ENCODE measurements at regions not wholly inside any gene's neighbourhood (a gene's known extent, or its start where the extent isn't known, plus 50 kb on each side); places are given as distances from the start of the nearest gene placed in this dataset.
"Not testable (repeated sequence)": the region's sequence is repeated elsewhere in the genome, so short reads cannot be mapped to it uniquely, and the experiment has no call there.

DNA sequence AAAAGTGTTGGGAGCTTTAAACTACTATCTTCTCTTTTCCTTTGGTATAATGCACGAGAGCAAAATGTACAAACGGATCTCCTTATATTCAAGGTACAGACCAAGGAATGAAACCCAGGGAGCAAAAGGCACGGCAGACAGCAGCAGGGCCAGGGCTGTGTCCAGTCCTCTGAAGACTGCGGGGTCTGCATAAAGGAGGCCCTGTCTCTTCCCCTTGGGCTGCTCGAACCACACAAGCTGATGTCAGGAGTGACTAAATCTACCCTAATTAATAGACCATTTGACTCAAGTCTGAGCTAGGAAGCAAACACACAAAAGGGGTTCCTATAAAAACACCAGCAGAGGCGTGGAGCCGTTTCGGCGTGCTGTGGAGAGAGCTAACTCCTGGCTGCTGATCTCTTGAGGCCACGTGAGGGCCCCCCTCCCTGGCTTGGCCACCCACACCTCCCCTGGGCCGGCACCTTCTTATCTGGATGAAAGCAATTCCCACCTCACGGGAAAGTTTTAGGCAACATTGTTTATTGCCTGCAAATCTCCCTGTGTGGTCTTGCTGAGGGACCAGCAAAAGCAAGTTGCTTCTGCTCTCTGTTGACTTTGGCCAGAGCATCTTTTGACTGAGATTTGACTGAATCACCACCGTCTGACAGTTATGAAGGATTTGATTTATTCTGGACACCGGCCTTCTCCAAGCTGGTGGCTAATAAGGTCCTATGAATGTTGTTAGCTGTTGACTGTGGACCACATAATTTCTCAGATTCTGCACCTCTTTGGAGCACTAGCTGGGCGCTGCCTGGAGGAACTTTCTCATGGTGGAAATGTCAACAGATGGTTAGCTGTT lies 183.5 kb downstream of the LMLN start:
- TF ChIP-seq, protein P1, sequence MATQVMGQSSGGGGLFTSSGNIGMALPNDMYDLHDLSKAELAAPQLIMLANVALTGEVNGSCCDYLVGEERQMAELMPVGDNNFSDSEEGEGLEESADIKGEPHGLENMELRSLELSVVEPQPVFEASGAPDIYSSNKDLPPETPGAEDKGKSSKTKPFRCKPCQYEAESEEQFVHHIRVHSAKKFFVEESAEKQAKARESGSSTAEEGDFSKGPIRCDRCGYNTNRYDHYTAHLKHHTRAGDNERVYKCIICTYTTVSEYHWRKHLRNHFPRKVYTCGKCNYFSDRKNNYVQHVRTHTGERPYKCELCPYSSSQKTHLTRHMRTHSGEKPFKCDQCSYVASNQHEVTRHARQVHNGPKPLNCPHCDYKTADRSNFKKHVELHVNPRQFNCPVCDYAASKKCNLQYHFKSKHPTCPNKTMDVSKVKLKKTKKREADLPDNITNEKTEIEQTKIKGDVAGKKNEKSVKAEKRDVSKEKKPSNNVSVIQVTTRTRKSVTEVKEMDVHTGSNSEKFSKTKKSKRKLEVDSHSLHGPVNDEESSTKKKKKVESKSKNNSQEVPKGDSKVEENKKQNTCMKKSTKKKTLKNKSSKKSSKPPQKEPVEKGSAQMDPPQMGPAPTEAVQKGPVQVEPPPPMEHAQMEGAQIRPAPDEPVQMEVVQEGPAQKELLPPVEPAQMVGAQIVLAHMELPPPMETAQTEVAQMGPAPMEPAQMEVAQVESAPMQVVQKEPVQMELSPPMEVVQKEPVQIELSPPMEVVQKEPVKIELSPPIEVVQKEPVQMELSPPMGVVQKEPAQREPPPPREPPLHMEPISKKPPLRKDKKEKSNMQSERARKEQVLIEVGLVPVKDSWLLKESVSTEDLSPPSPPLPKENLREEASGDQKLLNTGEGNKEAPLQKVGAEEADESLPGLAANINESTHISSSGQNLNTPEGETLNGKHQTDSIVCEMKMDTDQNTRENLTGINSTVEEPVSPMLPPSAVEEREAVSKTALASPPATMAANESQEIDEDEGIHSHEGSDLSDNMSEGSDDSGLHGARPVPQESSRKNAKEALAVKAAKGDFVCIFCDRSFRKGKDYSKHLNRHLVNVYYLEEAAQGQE (IDR thresholded peaks at IDR 0.05; ENCODE audit: unreplicated experiment): not testable (repeated sequence)
- not testable (repeated sequence) for TF ChIP-seq CTCF (conservative IDR thresholded peaks at IDR 0.05; ENCODE audit: low read depth in 2 of 2); CREB1 (CRISPR knock-in tag; IDR thresholded peaks at IDR 0.05; ENCODE audit: low read depth); EZH2 (IDR thresholded peaks at IDR 0.05; ENCODE audit: low read depth, unreplicated experiment); POLR2AphosphoS5 (IDR thresholded peaks at IDR 0.05; ENCODE audit: low read depth); NANOG (IDR thresholded peaks at IDR 0.05; ENCODE audit: borderline replicate concordance)

All from GM23338 (cell line).